ENCODE measurements at regions not wholly inside any gene's neighbourhood (a gene's known extent, or its start where the extent isn't known, plus 50 kb on each side); places are given as distances from the start of the nearest gene placed in this dataset.

GRCh38 chr7:25392588-25393338, 164.5 kb upstream of the NPVF start:
- DNase-seq (ENCODE audit: low read depth) = no peak

- DNase-seq (ENCODE audit: low read depth) = no peak
Measured at GRCh38 chr7:25395976-25396375, 167.7 kb upstream of the NPVF start.

DNA sequence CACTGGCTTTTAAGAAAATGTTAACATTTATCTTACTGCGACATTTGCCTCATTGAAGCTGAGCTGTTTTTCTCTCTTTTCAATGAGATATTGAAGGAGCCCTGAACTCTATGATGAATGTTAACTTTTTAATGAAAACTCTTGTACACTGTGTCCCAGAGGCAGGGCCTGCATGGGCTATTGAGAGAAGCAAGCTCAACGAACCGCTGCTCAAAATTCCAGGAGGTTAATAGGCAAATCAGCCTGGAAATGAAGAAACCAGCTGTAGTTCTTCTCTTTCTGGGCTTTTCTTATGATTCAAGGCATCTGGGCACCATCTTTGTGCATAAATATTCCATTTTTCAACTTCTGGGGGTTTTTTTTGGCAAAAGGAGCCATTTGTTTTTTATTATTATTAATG, 168.4 kb upstream of the NPVF start:
- no peak for DNase-seq (ENCODE audit: low read depth)

- no peak for DNase-seq (ENCODE audit: low read depth)
Measured at GRCh38 chr7:25398418-25398817, 170.1 kb upstream of the NPVF start.

DNA sequence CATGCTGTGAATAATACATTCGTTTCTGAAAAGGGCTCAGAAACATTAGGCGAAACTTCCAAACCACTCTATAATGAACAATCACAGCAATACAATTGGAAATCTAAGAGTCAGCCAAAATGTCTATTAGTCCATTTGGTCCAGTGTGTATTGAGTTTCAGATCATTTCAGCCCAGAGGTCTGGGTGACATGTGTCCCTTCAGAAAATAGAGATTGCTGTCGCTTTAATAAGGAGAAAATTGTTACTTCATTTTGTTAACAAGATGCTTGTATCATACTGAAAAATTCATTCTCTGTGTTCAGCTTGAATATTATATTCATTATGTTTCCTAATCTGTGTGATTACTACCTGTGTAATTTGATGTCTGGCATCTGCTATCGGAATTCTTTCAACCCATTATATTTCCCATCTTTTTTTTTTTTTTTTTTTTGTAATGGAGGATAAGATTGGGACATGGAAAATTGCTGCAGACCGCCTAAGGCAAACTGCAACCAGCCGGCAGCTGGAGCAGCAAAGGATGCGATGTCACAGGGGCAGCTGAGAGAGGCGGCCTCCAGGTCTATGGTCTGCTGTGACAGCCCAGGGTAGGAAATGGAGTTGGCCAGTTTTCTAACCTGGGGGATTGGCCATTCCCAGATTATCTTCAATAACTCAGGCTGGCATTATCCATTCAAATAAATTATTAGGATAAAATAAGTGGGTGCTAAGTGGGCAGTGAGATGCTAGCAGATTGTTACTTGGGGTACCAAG, 170.9 kb upstream of the NPVF start:
- no peak for DNase-seq (ENCODE audit: low read depth)

GRCh38 chr7:25402532-25402931, 174.2 kb upstream of the NPVF start:
- peak; percentile 19 for DNase-seq (ENCODE audit: low read depth)

DNA sequence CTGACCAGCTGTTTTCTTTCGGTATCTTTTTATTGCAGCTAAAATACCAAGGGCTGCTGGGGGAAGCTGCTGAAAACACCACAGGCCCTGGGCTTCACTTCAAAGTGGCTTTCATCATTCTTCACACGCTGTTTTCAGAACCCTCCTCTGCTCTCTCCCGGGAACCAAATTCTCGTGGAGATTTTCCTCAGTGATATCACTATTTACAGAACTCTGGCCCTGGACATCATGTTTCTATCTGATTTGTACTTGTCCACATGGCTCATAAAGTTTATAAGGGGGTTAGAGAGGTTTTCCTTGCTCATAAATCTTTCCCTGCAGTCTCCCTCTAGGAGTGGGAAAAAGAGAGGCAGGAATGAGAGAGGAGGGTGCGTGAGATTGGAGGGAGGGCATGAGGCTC, 177.4 kb upstream of the NPVF start:
- DNase-seq (ENCODE audit: low read depth) = peak; percentile 16

DNA sequence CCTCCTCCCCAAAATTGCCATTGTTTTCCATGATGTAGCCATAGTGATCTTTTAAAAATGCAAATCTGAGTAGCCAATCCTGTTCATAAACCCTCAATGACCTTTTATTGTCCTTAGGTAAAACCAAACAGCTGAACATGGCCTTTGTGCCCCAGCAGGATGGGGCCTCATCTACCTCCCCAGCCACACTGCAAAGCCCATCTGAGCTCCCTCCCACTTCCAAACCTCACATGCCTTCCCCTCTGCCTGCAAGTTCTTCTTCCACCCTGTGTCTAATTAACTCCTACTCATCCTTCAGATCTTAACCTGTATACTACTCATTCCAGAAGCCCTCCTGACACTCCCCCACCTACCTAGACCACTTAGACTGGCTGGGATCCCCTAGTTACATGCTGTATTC, 178.8 kb upstream of the NPVF start:
- no peak for DNase-seq (ENCODE audit: low read depth)

DNA sequence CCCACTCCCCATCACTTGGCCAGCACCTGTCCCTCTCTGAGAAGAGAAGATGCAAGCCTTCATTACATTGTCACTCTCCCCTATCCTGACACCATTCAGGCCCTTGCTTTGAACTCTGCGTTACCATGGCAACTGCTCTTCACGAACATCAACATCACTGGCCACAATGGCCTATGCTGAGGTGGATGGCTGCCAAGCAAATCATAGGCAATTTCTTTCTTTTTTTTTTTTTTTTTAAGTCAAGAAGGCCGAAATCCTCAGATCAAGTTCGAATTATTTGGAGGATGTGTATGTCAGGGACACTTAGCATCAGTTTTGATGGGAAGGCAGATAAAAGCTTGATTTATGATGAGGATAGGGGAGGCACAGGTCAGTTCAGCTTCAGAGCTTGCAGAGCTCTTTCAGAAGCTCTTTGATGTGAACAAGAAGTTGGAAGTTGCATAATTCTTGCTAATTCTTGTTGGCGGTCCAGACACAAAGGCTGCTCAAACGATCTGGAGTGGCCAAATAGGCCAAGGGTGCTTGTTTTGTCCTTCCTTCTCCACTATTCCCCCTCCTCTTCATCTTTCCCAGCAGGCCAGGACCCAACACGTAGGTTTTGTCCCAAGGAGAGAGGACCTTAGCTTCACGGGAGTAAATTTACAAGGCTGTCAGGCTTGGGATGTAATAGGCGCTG, 179.9 kb upstream of the NPVF start:
- no peak for DNase-seq (ENCODE audit: low read depth)

DNA sequence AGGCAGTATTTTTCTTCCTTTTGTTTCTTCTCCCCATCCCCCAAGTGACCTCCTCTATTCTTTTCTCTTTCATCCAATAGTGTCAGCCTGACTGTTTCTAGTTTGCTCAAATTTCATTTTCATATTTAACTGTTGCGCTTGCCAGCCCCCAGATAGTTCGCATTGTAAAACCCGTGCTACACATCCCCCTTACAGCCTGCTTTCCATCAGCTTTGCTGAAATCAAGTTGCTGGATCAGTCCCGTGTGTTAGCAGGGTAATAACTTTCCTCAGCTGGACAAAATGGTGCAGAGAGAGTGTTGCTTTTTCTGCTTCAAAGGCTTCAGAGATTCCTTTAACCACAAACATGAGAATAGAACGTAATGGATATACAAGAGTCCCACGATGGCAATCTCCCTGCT, 180.6 kb upstream of the NPVF start:
- DNase-seq (ENCODE audit: low read depth) = no peak

GRCh38 chr7:25409897-25410636, 181.8 kb upstream of the NPVF start:
- no peak for DNase-seq (ENCODE audit: low read depth)

- DNase-seq (ENCODE audit: low read depth) = no peak
Measured at GRCh38 chr7:25420771-25421170, 192.5 kb upstream of the NPVF start.

GRCh38 chr7:25424113-25424512, 195.8 kb upstream of the NPVF start:
- no peak for DNase-seq (ENCODE audit: low read depth)

- DNase-seq (ENCODE audit: low read depth) = no peak
Measured at GRCh38 chr7:25424855-25425254, 196.6 kb upstream of the NPVF start.

DNA sequence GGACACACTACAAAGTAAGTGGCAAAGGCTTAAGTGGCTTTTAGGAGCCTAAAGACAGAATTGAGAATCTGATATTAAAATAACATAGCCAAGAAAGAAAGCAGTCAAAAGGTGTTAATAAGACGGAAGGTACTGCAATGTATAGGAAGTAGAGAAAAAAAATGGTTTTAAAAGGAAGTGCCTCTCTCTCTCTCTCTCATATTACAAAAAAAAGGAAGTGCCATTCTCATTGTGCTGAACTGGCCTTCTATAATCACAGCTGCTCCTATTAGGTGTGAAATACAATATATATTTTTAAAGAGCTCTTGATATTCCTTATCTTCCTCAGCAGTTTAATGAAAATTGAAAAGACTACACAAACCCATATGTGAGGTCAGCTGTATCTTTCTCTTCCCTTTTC, 199.4 kb upstream of the NPVF start:
- DNase-seq (ENCODE audit: low read depth) = no peak

GRCh38 chr7:25429731-25430130, 201.4 kb upstream of the NPVF start:
- DNase-seq (ENCODE audit: low read depth) = peak; percentile 6

DNA sequence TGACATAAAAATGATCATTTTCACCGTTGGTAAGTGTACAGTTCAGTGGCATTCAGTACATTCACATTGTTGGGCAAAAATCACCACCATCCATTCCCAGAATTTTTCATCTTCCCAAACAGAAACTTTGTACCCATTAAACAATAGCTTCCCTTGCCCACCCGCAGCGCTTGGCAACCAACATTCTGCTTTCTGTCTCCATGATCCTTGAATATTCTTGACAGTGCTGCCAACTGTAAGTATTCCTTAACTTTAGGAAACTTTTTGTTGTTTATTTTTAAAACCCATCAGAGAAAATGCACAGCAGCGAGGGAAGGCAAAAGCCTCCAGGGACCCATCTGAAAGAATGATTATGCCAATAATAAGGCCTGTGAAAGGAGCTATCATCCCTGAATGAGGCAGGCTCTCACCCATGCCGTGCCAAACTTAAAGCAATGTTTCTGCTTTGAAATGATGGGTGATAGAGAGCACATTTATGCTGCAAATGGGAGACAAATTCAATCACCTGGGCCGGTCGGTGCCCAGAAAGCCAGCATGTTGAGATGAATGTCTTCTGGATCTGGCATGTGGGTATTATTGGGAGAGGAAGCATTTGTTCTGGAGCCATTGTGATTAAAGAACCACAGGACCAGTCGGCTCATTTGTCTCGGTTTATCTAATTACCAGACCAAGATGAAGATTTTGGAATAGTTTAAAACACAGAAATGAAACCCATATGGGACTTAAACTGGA, 202.1 kb upstream of the NPVF start:
- no peak for DNase-seq (ENCODE audit: low read depth)

GRCh38 chr7:25431956-25432450, 203.7 kb upstream of the NPVF start:
- DNase-seq (ENCODE audit: low read depth) = no peak

DNA sequence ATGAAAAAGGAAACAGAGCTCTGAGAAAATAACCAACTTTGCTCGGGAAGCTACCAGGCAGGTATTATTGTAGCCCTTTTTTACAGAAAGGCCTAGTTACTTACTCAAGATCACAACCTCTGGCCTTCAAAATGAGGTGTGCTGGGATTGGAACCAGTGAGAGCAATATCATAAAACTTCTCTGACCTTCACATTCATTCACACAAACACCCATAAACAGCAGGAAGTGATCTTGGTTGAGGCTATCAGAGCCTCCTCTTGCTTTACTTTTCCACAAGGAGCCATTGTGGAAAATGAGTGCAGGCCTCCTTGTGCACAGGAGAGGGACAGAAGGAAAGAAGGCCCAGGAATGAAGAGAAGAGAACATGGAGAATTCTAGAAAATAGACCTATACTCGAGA, 204.5 kb upstream of the NPVF start:
- no peak for DNase-seq (ENCODE audit: low read depth)

- no peak for DNase-seq (ENCODE audit: low read depth)
Measured at GRCh38 chr7:25436413-25436812, 208.1 kb upstream of the NPVF start.

DNA sequence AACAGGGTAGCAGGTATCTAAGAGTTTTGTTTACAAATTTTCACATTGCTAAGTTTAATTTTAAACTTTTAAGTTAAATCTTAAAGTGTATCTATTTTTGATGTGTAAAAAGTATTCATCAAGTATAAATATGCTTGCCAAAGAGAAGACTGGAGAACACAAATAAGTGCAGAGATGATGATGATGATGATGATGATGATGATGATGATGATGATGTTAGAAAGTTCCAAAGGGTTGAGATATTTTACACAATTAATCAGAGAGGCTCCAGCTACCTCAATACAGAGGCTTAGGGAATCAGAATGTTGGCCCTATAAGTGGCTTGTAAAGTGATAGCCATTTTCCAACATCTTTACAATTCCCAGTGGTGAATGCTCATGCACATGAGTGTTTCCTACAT, 209.0 kb upstream of the NPVF start:
- no peak for DNase-seq (ENCODE audit: low read depth)
